ENCODE measurements at regions not wholly inside any gene's neighbourhood (a gene's known extent, or its start where the extent isn't known, plus 50 kb on each side); places are given as distances from the start of the nearest gene placed in this dataset.
"Not testable (repeated sequence)": the region's sequence is repeated elsewhere in the genome, so short reads cannot be mapped to it uniquely, and the experiment has no call there.

- not testable (repeated sequence) for H3K27me3 ChIP-seq (ENCODE audit: insufficient read depth, insufficient read length); H3K9me3 ChIP-seq (ENCODE audit: insufficient read depth, low read length); H3K36me3 ChIP-seq (ENCODE audit: insufficient read depth, insufficient read length, low read length); H3K4me3 ChIP-seq (ENCODE audit: insufficient read length, low read depth); DNase-seq (ENCODE audit: low read depth, low spot score); H3K9ac ChIP-seq (ENCODE audit: insufficient read length, low read depth); H3K4me1 ChIP-seq (ENCODE audit: insufficient read depth, insufficient read length)
These were observed 54.3 kb upstream of the METTL14 start for GRCh38 chr4:118630897-118631296.

GRCh38 chr4:118631321-118632050, 53.7 kb upstream of the METTL14 start:
- not testable (repeated sequence) for DNase-seq (ENCODE audit: low read depth, low spot score); H3K36me3 ChIP-seq (ENCODE audit: insufficient read depth, insufficient read length, low read length); H3K4me3 ChIP-seq (ENCODE audit: insufficient read length, low read depth); H3K9me3 ChIP-seq (ENCODE audit: insufficient read depth, low read length); H3K27me3 ChIP-seq (ENCODE audit: insufficient read depth, insufficient read length); H3K9ac ChIP-seq (ENCODE audit: insufficient read length, low read depth); H3K4me1 ChIP-seq (ENCODE audit: insufficient read depth, insufficient read length)

GRCh38 chr4:118633476-118633875, 51.7 kb upstream of the METTL14 start:
- H3K9ac ChIP-seq (ENCODE audit: insufficient read length, low read depth); H3K36me3 ChIP-seq (ENCODE audit: insufficient read depth, insufficient read length, low read length); H3K27me3 ChIP-seq (ENCODE audit: insufficient read depth, insufficient read length); H3K9me3 ChIP-seq (ENCODE audit: insufficient read depth, low read length); DNase-seq (ENCODE audit: low read depth, low spot score); H3K4me1 ChIP-seq (ENCODE audit: insufficient read depth, insufficient read length); H3K4me3 ChIP-seq (ENCODE audit: insufficient read length, low read depth): not testable (repeated sequence)

GRCh38 chr4:118634126-118634875, 50.9 kb upstream of the METTL14 start:
- H3K36me3 ChIP-seq (ENCODE audit: insufficient read depth, insufficient read length, low read length); H3K9me3 ChIP-seq (ENCODE audit: insufficient read depth, low read length); H3K27me3 ChIP-seq (ENCODE audit: insufficient read depth, insufficient read length); H3K9ac ChIP-seq (ENCODE audit: insufficient read length, low read depth); DNase-seq (ENCODE audit: low read depth, low spot score); H3K4me3 ChIP-seq (ENCODE audit: insufficient read length, low read depth); H3K4me1 ChIP-seq (ENCODE audit: insufficient read depth, insufficient read length): not testable (repeated sequence)
